ENCODE measurements at regions not wholly inside any gene's neighbourhood (a gene's known extent, or its start where the extent isn't known, plus 50 kb on each side); places are given as distances from the start of the nearest gene placed in this dataset.

- no peaks in the 10 kb centered on the region for H3K9me3 ChIP-seq (ENCODE audit: control insufficient read depth in 1 of 2, low read length in 2 of 2)
- no peak for DNase-seq
- no peaks in the 10 kb centered on the region for H3K36me3 ChIP-seq (ENCODE audit: insufficient read depth, low read length)
- Mint-ChIP-seq H3K4me1 (no peaks in the 10 kb centered on the region), H3K27me3 (peaks cover 0 to 5% of the 10 kb centered on the region in 2 donors), H3K36me3 (no peaks in the 10 kb centered on the region), H3K4me3 (no peak overlapping the region), H3K9me3 (peaks cover 0 to 8% (median 1%) of the 10 kb centered on the region in 8 donors), H3K27ac (no peak overlapping the region)
- no peaks in the 10 kb centered on the region for H3K27me3 ChIP-seq (ENCODE audit: insufficient read depth, low read length)
- POLR2A ChIA-PET (ENCODE audit: partially characterized antibody): no interaction called here
- CTCF ChIA-PET (ENCODE audit: partially characterized antibody): no interaction called here
- intact Hi-C loops (cut with micrococcal nuclease): no loop called here
- no peak overlapping the region for H3K27ac ChIP-seq (ENCODE audit: low read depth, low read length)
- H3K4me1 ChIP-seq (ENCODE audit: insufficient read depth, low read length): no peaks in the 10 kb centered on the region
- H3K4me3 ChIP-seq (ENCODE audit: low read length in 2 of 2): no peak overlapping the region
Measured at GRCh38 chr10:121305066-121305465, 293.2 kb downstream of the FGFR2 start.

- Mint-ChIP-seq H3K36me3 (no peaks in the 10 kb centered on the region), H3K9me3 (peaks cover 0 to 8% (median 1%) of the 10 kb centered on the region in 8 donors), H3K27ac (no peak overlapping the region), H3K27me3 (peaks cover 0 to 5% of the 10 kb centered on the region in 2 donors), H3K4me1 (no peaks in the 10 kb centered on the region), H3K4me3 (no peak overlapping the region)
- CTCF ChIA-PET (ENCODE audit: partially characterized antibody): no interaction called here
- Histone ChIP-seq H3K4me3 (ENCODE audit: low read length in 2 of 2) (no peak overlapping the region), H3K27ac (ENCODE audit: low read depth, low read length) (no peak overlapping the region), H3K4me1 (ENCODE audit: insufficient read depth, low read length) (no peaks in the 10 kb centered on the region), H3K9me3 (ENCODE audit: control insufficient read depth in 1 of 2, low read length in 2 of 2) (no peaks in the 10 kb centered on the region), H3K36me3 (ENCODE audit: insufficient read depth, low read length) (no peaks in the 10 kb centered on the region), H3K27me3 (ENCODE audit: insufficient read depth, low read length) (no peaks in the 10 kb centered on the region)
- POLR2A ChIA-PET (ENCODE audit: partially characterized antibody): no interaction called here
- DNase-seq: no peak
- intact Hi-C loops (cut with micrococcal nuclease): no loop called here
Measured at GRCh38 chr10:121306159-121306673, 292.0 kb downstream of the FGFR2 start.

- Histone ChIP-seq H3K36me3 (ENCODE audit: insufficient read depth, low read length) (no peaks in the 10 kb centered on the region), H3K4me3 (ENCODE audit: low read length in 2 of 2) (no peak overlapping the region), H3K9me3 (ENCODE audit: control insufficient read depth in 1 of 2, low read length in 2 of 2) (no peaks in the 10 kb centered on the region), H3K27me3 (ENCODE audit: insufficient read depth, low read length) (no peaks in the 10 kb centered on the region), H3K27ac (ENCODE audit: low read depth, low read length) (no peak overlapping the region), H3K4me1 (ENCODE audit: insufficient read depth, low read length) (no peaks in the 10 kb centered on the region)
- ChIA-PET POLR2A (ENCODE audit: partially characterized antibody) (no interaction called here), CTCF (ENCODE audit: partially characterized antibody) (no interaction called here)
- Mint-ChIP-seq H3K27ac (no peak overlapping the region), H3K27me3 (peaks cover 0 to 5% of the 10 kb centered on the region in 2 donors), H3K4me3 (no peak overlapping the region), H3K36me3 (no peaks in the 10 kb centered on the region), H3K4me1 (no peaks in the 10 kb centered on the region), H3K9me3 (peaks cover 0 to 6% (median 0%) of the 10 kb centered on the region in 8 donors)
- DNase-seq: no peak
- intact Hi-C loops (cut with micrococcal nuclease): no loop called here
Measured at GRCh38 chr10:121307411-121307980, 290.7 kb downstream of the FGFR2 start.

- Histone ChIP-seq H3K4me3 (ENCODE audit: low read length in 2 of 2) (no peak overlapping the region), H3K27ac (ENCODE audit: low read depth, low read length) (no peak overlapping the region), H3K27me3 (ENCODE audit: insufficient read depth, low read length) (no peaks in the 10 kb centered on the region), H3K9me3 (ENCODE audit: control insufficient read depth in 1 of 2, low read length in 2 of 2) (no peaks in the 10 kb centered on the region), H3K36me3 (ENCODE audit: insufficient read depth, low read length) (no peaks in the 10 kb centered on the region), H3K4me1 (ENCODE audit: insufficient read depth, low read length) (no peaks in the 10 kb centered on the region)
- CTCF ChIA-PET (ENCODE audit: partially characterized antibody): no interaction called here
- H3K36me3 Mint-ChIP-seq: no peaks in the 10 kb centered on the region
- H3K4me3 Mint-ChIP-seq: no peak overlapping the region
- POLR2A ChIA-PET (ENCODE audit: partially characterized antibody): no interaction called here
- peaks cover 0 to 5% of the 10 kb centered on the region in 2 donors for H3K27me3 Mint-ChIP-seq
- H3K4me1 Mint-ChIP-seq: no peaks in the 10 kb centered on the region
- no peak overlapping the region for H3K27ac Mint-ChIP-seq
- no peak for DNase-seq
- intact Hi-C loops (cut with micrococcal nuclease): no loop called here
- peaks cover 0 to 6% (median 0%) of the 10 kb centered on the region in 8 donors for H3K9me3 Mint-ChIP-seq
Measured at GRCh38 chr10:121308020-121308419, 290.2 kb downstream of the FGFR2 start.

DNA sequence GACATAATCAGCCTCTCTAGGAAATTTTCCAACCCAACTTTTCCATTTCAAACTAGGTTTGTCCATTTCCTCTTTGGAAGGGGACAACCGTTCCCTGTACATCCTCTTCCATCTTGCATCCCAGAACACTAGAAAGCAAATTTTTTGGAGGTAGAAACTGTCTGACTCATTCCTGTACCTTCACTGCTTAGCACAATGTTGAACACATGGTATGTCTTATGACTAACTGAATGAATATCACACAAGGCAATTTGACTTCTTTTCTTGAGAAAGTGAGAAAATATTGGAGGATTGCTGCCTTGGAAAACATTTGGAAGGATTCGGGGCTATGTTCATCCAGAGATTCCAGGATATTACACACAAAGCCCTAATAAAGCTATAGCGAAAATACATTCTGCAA lies 289.1 kb downstream of the FGFR2 start:
- Mint-ChIP-seq H3K36me3 (no peaks in the 10 kb centered on the region), H3K4me1 (no peaks in the 10 kb centered on the region), H3K4me3 (no peak overlapping the region), H3K27me3 (peaks cover 0 to 5% of the 10 kb centered on the region in 2 donors), H3K9me3 (peaks cover 0 to 6% (median 2%) of the 10 kb centered on the region in 8 donors), H3K27ac (no peak overlapping the region)
- POLR2A ChIA-PET (ENCODE audit: partially characterized antibody): no interaction called here
- H3K36me3 ChIP-seq (ENCODE audit: insufficient read depth, low read length): no peaks in the 10 kb centered on the region
- H3K4me3 ChIP-seq (ENCODE audit: low read length in 2 of 2): no peak overlapping the region
- no peak overlapping the region for H3K27ac ChIP-seq (ENCODE audit: low read depth, low read length)
- CTCF ChIA-PET (ENCODE audit: partially characterized antibody): no interaction called here
- no peaks in the 10 kb centered on the region for H3K9me3 ChIP-seq (ENCODE audit: control insufficient read depth in 1 of 2, low read length in 2 of 2)
- no peak for DNase-seq
- intact Hi-C loops (cut with micrococcal nuclease): no loop called here
- H3K4me1 ChIP-seq (ENCODE audit: insufficient read depth, low read length): no peaks in the 10 kb centered on the region
- H3K27me3 ChIP-seq (ENCODE audit: insufficient read depth, low read length): no peaks in the 10 kb centered on the region

GRCh38 chr10:121310151-121310711 lies 288.0 kb downstream of the FGFR2 start:
- CTCF ChIA-PET (ENCODE audit: partially characterized antibody): no interaction called here
- Histone ChIP-seq H3K27ac (ENCODE audit: low read depth, low read length) (no peak overlapping the region), H3K4me1 (ENCODE audit: insufficient read depth, low read length) (no peaks in the 10 kb centered on the region), H3K27me3 (ENCODE audit: insufficient read depth, low read length) (no peaks in the 10 kb centered on the region), H3K9me3 (ENCODE audit: control insufficient read depth in 1 of 2, low read length in 2 of 2) (no peaks in the 10 kb centered on the region), H3K36me3 (ENCODE audit: insufficient read depth, low read length) (no peaks in the 10 kb centered on the region), H3K4me3 (ENCODE audit: low read length in 2 of 2) (no peak overlapping the region)
- peaks cover 0 to 4% (median 2%) of the 10 kb centered on the region in 8 donors for H3K9me3 Mint-ChIP-seq
- H3K4me3 Mint-ChIP-seq: no peak overlapping the region
- DNase-seq: no peak
- intact Hi-C loops (cut with micrococcal nuclease): no loop called here
- H3K27ac Mint-ChIP-seq: no peak overlapping the region
- no peaks in the 10 kb centered on the region for H3K36me3 Mint-ChIP-seq
- peaks cover 0 to 4% of the 10 kb centered on the region in 2 donors for H3K27me3 Mint-ChIP-seq
- H3K4me1 Mint-ChIP-seq: no peaks in the 10 kb centered on the region
- POLR2A ChIA-PET (ENCODE audit: partially characterized antibody): no interaction called here

- no peaks in the 10 kb centered on the region for H3K36me3 ChIP-seq (ENCODE audit: insufficient read depth, low read length)
- no peaks in the 10 kb centered on the region for H3K36me3 Mint-ChIP-seq
- ChIA-PET CTCF (ENCODE audit: partially characterized antibody) (no interaction called here), POLR2A (ENCODE audit: partially characterized antibody) (no interaction called here)
- H3K4me1 Mint-ChIP-seq: no peaks in the 10 kb centered on the region
- H3K9me3 ChIP-seq (ENCODE audit: control insufficient read depth in 1 of 2, low read length in 2 of 2): no peaks in the 10 kb centered on the region
- H3K27ac Mint-ChIP-seq: no peak overlapping the region
- peaks cover 0 to 4% of the 10 kb centered on the region in 2 donors for H3K27me3 Mint-ChIP-seq
- H3K4me3 ChIP-seq (ENCODE audit: low read length in 2 of 2): no peak overlapping the region
- no peak for DNase-seq
- H3K27ac ChIP-seq (ENCODE audit: low read depth, low read length): no peak overlapping the region
- H3K9me3 Mint-ChIP-seq: peaks cover 0 to 5% (median 3%) of the 10 kb centered on the region in 8 donors
- intact Hi-C loops (cut with micrococcal nuclease): no loop called here
- H3K4me1 ChIP-seq (ENCODE audit: insufficient read depth, low read length): no peaks in the 10 kb centered on the region
- no peaks in the 10 kb centered on the region for H3K27me3 ChIP-seq (ENCODE audit: insufficient read depth, low read length)
- no peak overlapping the region for H3K4me3 Mint-ChIP-seq
Measured at GRCh38 chr10:121311812-121312443, 286.3 kb downstream of the FGFR2 start.

Data from CD4-positive, alpha-beta memory T cell (primary cell).